Caco-2 (cell line): ENCODE measurements at regions not wholly inside any gene's neighbourhood (a gene's known extent, or its start where the extent isn't known, plus 50 kb on each side); places are given as distances from the start of the nearest gene placed in this dataset.

Source experiments
- BruUV-seq: library from RNA; stranded (reverse); fragments of 400-500 nt; replicated peaks from 2 replicates; lab custom pipeline; 2021; lab: Mats Ljungman, UMichigan
- CTCF ChIA-PET: fragments of 300-600 bp; sonication (Branson Sonifier 250); formaldehyde crosslinking; loops from one replicate; lab custom pipeline; 2022; ENCODE audit warnings: antibody characterized with exemption; lab: Charles Lee
- POLR2A ChIA-PET: fragments of 300-600 bp; sonication (Branson Sonifier 250); formaldehyde crosslinking; loops from one replicate; lab custom pipeline; 2022; ENCODE audit warnings: antibody characterized with exemption; lab: Charles Lee
- DNase-seq, 2 experiments: peaks; one replicate each; pipeline versions ENCODE4 v3.0.0 to v3.0.0-alpha.2; 2020 to 2022
- H3K27me3 ChIP-seq: replicated peaks from 2 replicates; pipeline ENCODE4 v1.6.0; 2011; ENCODE audit warnings: low read length; ENCODE audit not compliant: control insufficient read depth, insufficient read depth
- H3K36me3 ChIP-seq: 2 replicates; pipeline ENCODE4 v1.5.1; 2011; ENCODE audit warnings: low read length; ENCODE audit not compliant: control insufficient read depth, insufficient read depth
- H3K4me1 ChIP-seq: fragments of 250-450 bp; sonication (Bioruptor Pico); 2 replicates; pipeline ENCODE4 v1.5.1; 2020; ENCODE audit warnings: mild to moderate bottlenecking
- H3K4me3 ChIP-seq: 2 replicates; pipeline ENCODE4 v1.5.1; 2011; ENCODE audit warnings: low read depth, mild to moderate bottlenecking, control low read depth, low read length
- H3K9me3 ChIP-seq: fragments of 250-450 bp; sonication (Bioruptor Pico); 2 replicates; pipeline ENCODE4 v1.5.1; 2020; ENCODE audit warnings: mild to moderate bottlenecking, moderate library complexity
- H3K27ac Mint-ChIP-seq: one replicate; pipeline ENCODE4 v1.8.0; 2022; ENCODE audit warnings: mixed read lengths; ENCODE audit not compliant: unreplicated experiment
- H3K27me3 Mint-ChIP-seq: one replicate; pipeline ENCODE4 v1.8.0; 2022; ENCODE audit warnings: mixed read lengths; ENCODE audit not compliant: insufficient read depth, unreplicated experiment
- H3K36me3 Mint-ChIP-seq: one replicate; pipeline ENCODE4 v1.8.0; 2022; ENCODE audit warnings: mild to moderate bottlenecking, mixed read lengths; ENCODE audit not compliant: insufficient read depth, unreplicated experiment
- H3K4me1 Mint-ChIP-seq: one replicate; pipeline ENCODE4 v1.8.0; 2022; ENCODE audit warnings: low read depth, mixed read lengths; ENCODE audit not compliant: unreplicated experiment
- H3K4me3 Mint-ChIP-seq: one replicate; pipeline ENCODE4 v1.8.0; 2022; ENCODE audit warnings: mild to moderate bottlenecking, moderate library complexity, mixed read lengths; ENCODE audit not compliant: unreplicated experiment
- H3K9me3 Mint-ChIP-seq: one replicate; pipeline ENCODE4 v1.8.0; 2022; ENCODE audit warnings: mixed read lengths; ENCODE audit not compliant: unreplicated experiment
- CTCF ChIP-seq, 2 experiments: fragments of 200-600 bp in 1 of 2; IDR thresholded peaks; 1 replicate in 1 of 2; 2 replicates in 1 of 2; pipeline versions ENCODE4 v1.5.1 to v1.8.0; 2011 to 2022; ENCODE audit warnings: antibody characterized with exemption in 1 of 2, control low read depth in 1 of 2, inconsistent platforms in 1 of 2, low read depth in 1 of 2, low read length in 1 of 2, mild to moderate bottlenecking in 1 of 2, moderate library complexity in 1 of 2; ENCODE audit not compliant: insufficient read depth in 1 of 2, severe bottlenecking in 1 of 2, unreplicated experiment in 1 of 2
- intact Hi-C: fragments of 100-400 bp; cut with micrococcal nuclease; formaldehyde crosslinking; loops from one replicate; pipeline ENCODE4 v1.10.0; 2022; ENCODE audit not compliant: unreplicated experiment

DNA sequence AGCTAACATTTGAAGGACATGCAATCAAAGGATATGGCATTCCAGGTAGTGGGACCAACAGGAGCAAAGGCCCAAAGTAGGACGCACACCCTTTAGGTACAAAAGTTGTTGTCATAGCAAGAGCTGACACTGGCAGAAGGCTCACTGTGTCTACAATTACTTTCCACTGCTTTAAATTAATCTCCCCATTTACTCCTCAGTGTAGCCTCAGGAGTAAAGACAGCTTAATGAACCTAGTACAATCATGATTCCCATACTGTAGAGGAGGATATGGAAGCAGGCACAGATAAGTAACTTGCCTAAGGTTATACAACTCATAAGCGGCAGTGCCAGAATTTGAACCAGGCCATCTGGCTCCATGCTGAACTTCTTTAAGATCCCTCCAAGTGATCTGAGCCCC is 212.9 kb upstream of the SFSWAP start:
- Mint-ChIP-seq H3K4me3 (no peak overlapping the region), H3K27ac (no peak overlapping the region), H3K4me1 (no peaks in the 10 kb centered on the region), H3K36me3 (no peaks in the 10 kb centered on the region), H3K9me3 (no peaks in the 10 kb centered on the region), H3K27me3 (peaks cover 3% of the 10 kb centered on the region)
- DNase-seq = no peak
- ChIA-PET POLR2A (no interaction called here), CTCF (no interaction called here)
- intact Hi-C loops = no loop called here
- BruUV-seq = no TSS peak
- Histone ChIP-seq H3K9me3 (no peaks in the 10 kb centered on the region), H3K27me3 (no peaks in the 10 kb centered on the region), H3K4me3 (no peak overlapping the region), H3K36me3 (no peaks in the 10 kb centered on the region), H3K4me1 (no peaks in the 10 kb centered on the region)
- no peak for TF ChIP-seq CTCF (IDR thresholded peaks at IDR 0.05; ENCODE audit: insufficient read depth in 1 of 2, low read depth in 1 of 2, low read length in 1 of 2, severe bottlenecking in 1 of 2, unreplicated experiment in 1 of 2)

DNA sequence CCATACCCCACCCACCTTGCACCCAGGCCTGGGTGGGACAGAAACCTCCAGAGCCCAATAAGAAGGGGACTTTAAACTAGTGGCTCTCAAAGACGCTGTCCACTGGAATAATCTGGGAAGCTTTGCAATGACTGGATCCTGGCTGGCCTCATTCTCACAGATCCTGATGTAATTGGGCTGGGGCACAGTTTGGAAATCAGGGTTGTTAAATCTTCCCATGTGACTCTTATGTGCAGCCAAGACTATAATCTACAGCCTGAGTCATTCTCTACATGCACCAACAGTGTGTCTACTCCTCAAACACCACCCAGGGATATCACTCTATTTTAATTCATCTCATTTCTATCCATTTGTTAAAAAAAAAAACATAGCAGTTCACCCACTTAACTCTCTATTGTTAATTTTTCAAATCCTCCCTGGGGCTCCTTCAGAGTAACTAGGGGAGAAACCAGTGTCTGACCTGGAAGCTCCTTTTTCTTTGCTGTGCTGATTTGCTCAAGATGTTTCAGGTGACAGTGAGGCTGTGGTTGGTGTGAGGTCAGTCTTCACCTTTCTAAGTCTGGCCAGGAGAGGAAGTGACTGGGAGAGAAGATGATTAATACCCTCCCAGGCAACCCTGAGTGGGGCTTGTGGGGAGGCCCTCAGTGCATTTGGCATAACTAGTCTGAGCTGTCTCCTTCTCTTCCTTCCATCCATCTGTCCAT is 211.6 kb upstream of the SFSWAP start:
- Mint-ChIP-seq H3K27me3 (peaks cover 3% of the 10 kb centered on the region), H3K36me3 (no peaks in the 10 kb centered on the region), H3K27ac (no peak overlapping the region), H3K9me3 (no peaks in the 10 kb centered on the region), H3K4me3 (no peak overlapping the region), H3K4me1 (no peaks in the 10 kb centered on the region)
- TF ChIP-seq CTCF (IDR thresholded peaks at IDR 0.05; ENCODE audit: insufficient read depth in 1 of 2, low read depth in 1 of 2, low read length in 1 of 2, severe bottlenecking in 1 of 2, unreplicated experiment in 1 of 2) = no peak
- intact Hi-C loops = no loop called here
- POLR2A ChIA-PET = no interaction called here
- Histone ChIP-seq H3K4me1 (no peaks in the 10 kb centered on the region), H3K4me3 (no peak overlapping the region), H3K36me3 (no peaks in the 10 kb centered on the region), H3K9me3 (no peaks in the 10 kb centered on the region), H3K27me3 (no peaks in the 10 kb centered on the region)
- DNase-seq = no peak
- CTCF ChIA-PET = no interaction called here
- BruUV-seq = no TSS peak

DNA sequence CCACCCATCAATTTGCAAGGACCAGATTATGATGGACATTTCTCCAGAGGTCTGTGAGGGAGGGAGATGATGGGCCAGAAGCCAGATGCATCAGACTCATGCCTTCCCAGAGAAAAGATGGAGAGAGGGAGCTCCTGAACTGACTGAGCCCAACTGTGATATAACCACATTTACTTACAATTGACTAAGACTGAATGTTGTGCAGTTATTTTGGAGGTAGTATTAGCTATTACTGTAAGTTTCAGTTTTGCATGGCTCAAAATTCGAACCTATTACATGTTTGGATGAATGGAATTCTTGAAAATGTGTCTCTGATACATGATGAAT is 211.1 kb upstream of the SFSWAP start:
- no peak overlapping the region for H3K4me3 ChIP-seq
- TF ChIP-seq CTCF (IDR thresholded peaks at IDR 0.05; ENCODE audit: insufficient read depth in 1 of 2, low read depth in 1 of 2, low read length in 1 of 2, severe bottlenecking in 1 of 2, unreplicated experiment in 1 of 2) = no peak
- CTCF ChIA-PET = no interaction called here
- POLR2A ChIA-PET = no interaction called here
- H3K4me1 Mint-ChIP-seq = no peaks in the 10 kb centered on the region
- no peaks in the 10 kb centered on the region for H3K9me3 Mint-ChIP-seq
- H3K4me1 ChIP-seq = no peaks in the 10 kb centered on the region
- no peaks in the 10 kb centered on the region for H3K27me3 Mint-ChIP-seq
- H3K4me3 Mint-ChIP-seq = no peak overlapping the region
- no peak for DNase-seq
- intact Hi-C loops = no loop called here
- no peaks in the 10 kb centered on the region for H3K36me3 ChIP-seq
- H3K27ac Mint-ChIP-seq = no peak overlapping the region
- no peaks in the 10 kb centered on the region for H3K27me3 ChIP-seq
- H3K36me3 Mint-ChIP-seq = no peaks in the 10 kb centered on the region
- no TSS peak for BruUV-seq
- no peaks in the 10 kb centered on the region for H3K9me3 ChIP-seq
